Keratinocyte (primary cell): ENCODE measurements at regions not wholly inside any gene's neighbourhood (a gene's known extent, or its start where the extent isn't known, plus 50 kb on each side); places are given as distances from the start of the nearest gene placed in this dataset.

Experiments used
- EZH2 ChIP-seq: IDR thresholded peaks from one replicate; pipeline ENCODE4 v1.6.1; 2012; ENCODE audit warnings: inconsistent platforms, mild to moderate bottlenecking, low read length, moderate library complexity
- TF ChIP-seq, protein P1 (sequence below), 3 experiments: IDR thresholded peaks in 1 of 3; conservative IDR thresholded peaks in 1 of 3; optimal IDR thresholded peaks in 1 of 3; 2 replicates in 2 of 3; 3 replicates in 1 of 3; pipeline versions ENCODE3 to v1.5.1; 2011; ENCODE audit warnings: low read length in 3 of 3, mild to moderate bottlenecking in 3 of 3, moderate library complexity in 2 of 3, control low read depth in 1 of 3, inconsistent platforms in 1 of 3; ENCODE audit not compliant: insufficient read depth in 2 of 3; ENCODE audit errors: extremely low read depth in 1 of 3

GRCh38 chr3:124163689-124164088 is 171.8 kb upstream of the ROPN1 start:
- TF ChIP-seq EZH2, result no peak
- TF ChIP-seq, protein P1, sequence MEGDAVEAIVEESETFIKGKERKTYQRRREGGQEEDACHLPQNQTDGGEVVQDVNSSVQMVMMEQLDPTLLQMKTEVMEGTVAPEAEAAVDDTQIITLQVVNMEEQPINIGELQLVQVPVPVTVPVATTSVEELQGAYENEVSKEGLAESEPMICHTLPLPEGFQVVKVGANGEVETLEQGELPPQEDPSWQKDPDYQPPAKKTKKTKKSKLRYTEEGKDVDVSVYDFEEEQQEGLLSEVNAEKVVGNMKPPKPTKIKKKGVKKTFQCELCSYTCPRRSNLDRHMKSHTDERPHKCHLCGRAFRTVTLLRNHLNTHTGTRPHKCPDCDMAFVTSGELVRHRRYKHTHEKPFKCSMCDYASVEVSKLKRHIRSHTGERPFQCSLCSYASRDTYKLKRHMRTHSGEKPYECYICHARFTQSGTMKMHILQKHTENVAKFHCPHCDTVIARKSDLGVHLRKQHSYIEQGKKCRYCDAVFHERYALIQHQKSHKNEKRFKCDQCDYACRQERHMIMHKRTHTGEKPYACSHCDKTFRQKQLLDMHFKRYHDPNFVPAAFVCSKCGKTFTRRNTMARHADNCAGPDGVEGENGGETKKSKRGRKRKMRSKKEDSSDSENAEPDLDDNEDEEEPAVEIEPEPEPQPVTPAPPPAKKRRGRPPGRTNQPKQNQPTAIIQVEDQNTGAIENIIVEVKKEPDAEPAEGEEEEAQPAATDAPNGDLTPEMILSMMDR (optimal IDR thresholded peaks at IDR 0.05 in 1 of 3, IDR thresholded peaks at IDR 0.05 in 1 of 3, conservative IDR thresholded peaks at IDR 0.05 in 1 of 3; ENCODE audit: extremely low read depth in 1 of 3, insufficient read depth in 2 of 3, low read length in 3 of 3), result no peak
